GM18508 (cell line): ENCODE measurements at regions not wholly inside any gene's neighbourhood (a gene's known extent, or its start where the extent isn't known, plus 50 kb on each side); places are given as distances from the start of the nearest gene placed in this dataset.
"Not testable (repeated sequence)": the region's sequence is repeated elsewhere in the genome, so short reads cannot be mapped to it uniquely, and the experiment has no call there.

Experiments used
- ATAC-seq: cut with Tn5 transposase; IDR thresholded peaks from one replicate; pipeline ENCODE4 v1.9.1; 2021; ENCODE audit warnings: moderate number of reproducible peaks; ENCODE audit not compliant: insufficient read depth, unreplicated experiment

DNA sequence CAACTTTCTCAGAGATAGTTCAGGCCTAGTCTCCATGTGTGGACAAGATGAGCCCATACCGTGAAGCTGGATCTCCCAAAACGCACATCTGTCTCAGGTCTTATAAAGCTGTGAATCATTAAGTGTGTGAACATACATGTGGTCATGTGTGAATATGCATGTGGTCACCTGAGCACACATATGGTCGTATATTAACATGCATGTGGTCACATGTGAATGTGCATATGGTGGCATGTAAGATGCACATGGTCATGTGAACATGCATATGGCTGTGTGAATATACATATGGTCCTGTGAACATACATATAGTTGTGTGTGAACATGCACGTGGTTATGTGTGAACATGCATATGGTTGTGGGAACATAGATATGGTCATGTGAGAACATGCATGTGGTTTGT is 172.5 kb upstream of the PZP start:
- no peak for ATAC-seq

- ATAC-seq: no peak
These were observed 171.0 kb upstream of the PZP start for GRCh38 chr12:9379023-9379742.

GRCh38 chr12:9378430-9378835 is 170.2 kb upstream of the PZP start:
- no peak for ATAC-seq

- no peak for ATAC-seq
These were observed 164.0 kb upstream of the PZP start for GRCh38 chr12:9372202-9372601.

GRCh38 chr12:9367828-9368227 is 159.6 kb upstream of the PZP start:
- ATAC-seq: no peak

- no peak for ATAC-seq
These were observed 159.0 kb upstream of the PZP start for GRCh38 chr12:9367201-9367600.

DNA sequence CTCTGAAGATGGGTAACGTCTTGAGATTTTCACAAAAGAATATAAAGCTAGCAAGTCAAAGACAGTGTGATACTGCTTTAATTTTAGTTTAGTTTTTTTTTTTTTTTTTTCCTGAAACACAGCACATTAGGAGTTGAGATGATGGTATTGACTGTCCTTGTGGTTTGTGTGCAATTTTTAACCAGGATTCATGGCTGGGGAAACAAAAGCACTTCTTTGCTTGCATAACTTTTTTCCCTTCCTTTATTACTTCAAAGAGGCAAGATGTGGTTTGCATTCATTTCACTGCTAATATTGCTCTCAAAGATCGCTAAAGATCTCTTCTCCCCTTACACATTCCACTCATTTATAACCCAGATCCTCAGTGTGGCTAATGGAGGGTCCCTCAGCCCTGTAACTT is 157.1 kb upstream of the PZP start:
- ATAC-seq: no peak

- ATAC-seq: peak; percentile 83
These were observed 156.3 kb upstream of the PZP start for GRCh38 chr12:9364224-9365176.

DNA sequence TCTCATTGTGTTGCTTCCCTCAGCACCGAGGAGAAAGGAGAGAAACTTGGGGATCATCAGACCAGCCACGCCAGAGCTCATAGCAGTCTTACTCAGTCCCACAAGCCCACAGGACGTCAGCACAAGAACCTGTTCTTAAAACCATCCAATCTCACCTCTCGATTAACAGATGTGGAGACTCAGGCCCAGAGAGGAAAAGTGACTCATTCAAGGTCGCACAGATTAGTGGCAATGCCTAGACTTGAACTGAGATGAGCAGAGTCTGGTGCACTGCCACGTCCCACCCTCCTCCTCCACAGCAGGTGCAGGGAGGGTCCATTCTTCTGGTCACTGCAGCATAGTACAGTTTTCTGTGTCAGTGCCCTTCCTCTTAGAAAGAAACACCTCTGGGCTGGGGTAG is 154.9 kb upstream of the PZP start:
- no peak for ATAC-seq

DNA sequence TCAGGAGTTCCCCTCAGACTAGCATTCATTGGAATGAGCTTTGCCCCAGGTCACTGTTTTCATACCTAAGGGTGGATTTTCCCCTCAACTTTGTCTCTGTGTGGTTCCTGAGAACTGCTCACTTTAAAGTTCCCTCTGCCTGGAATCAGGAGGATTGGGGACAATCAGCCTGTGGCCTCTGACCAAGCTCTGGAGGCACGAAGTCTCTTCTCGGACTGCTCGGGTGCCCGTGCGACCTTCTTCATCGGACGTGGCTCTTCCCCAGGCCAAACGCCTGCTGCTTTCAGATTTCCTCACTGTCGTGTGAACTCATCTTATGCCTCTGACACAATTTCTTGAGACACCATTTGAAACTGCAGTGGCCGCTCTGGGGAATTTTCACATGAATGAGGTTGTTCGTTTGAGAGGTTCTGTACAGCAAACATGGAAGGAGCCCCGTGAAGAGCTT is 153.7 kb upstream of the PZP start:
- ATAC-seq: no peak

- not testable (repeated sequence) for ATAC-seq
These were observed 146.0 kb upstream of the PZP start for GRCh38 chr12:9354009-9354754.

- no peak for ATAC-seq
These were observed 142.9 kb upstream of the PZP start for GRCh38 chr12:9351136-9351535.

- ATAC-seq: no peak
These were observed 142.0 kb upstream of the PZP start for GRCh38 chr12:9349888-9350885.

- no peak for ATAC-seq
These were observed 140.8 kb upstream of the PZP start for GRCh38 chr12:9348906-9349518.

DNA sequence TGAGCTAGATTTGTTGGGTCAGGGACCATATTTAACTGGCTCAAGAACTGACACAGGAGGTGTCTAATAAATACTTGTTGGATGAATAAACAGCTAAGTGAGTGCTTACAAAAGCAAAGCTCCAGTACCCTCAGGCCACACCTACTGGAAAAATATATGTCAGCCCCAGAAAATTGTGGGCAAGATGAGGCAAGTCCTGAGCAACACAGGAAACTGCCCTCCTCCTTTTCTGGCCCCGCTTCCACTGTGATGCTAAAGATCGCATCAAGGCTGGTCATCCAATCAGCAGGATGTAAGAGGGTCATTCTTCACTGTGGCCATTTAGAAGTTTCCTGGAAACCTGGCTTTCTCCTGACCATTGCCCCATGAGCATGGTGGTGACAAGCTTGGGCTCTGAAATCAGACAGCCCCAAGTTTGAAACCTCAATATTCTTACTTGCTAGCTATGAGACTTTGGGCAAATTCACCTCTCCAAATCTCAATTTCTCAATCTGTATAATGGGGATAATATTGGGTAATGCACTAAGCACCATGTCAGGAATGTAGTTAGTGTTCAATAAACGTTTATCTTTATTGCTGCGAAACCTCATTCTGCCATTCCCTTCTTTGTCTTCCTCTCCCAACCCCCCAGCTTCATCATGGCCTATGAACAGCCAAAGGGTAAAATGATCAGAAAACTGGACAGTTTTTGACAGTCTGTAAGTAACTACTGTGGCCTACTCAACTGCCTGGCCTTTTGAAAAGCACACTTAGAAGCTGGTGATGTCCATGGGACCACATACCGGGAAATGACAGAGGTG is 139.3 kb upstream of the PZP start:
- no peak for ATAC-seq

GRCh38 chr12:9346866-9347327 is 138.7 kb upstream of the PZP start:
- ATAC-seq: no peak

DNA sequence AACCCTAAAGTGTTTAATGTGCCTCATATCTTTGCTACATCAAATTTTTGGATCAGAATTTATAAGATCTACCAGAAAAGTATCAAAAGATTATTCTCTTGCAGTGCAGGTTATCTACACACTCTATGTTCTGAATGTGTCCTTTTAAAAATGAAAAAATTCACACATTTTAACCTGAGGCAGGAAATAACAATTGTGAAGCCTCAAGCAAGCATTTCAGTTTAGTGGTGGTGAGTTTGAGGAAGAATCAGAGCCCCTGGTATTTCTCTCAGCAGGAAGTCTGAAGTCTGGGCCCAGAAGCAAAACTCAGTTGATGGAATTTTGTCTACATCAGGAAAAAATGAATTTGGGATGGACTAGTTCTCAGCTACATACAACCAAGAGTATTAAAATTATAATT is 137.0 kb upstream of the PZP start:
- no peak for ATAC-seq

- ATAC-seq: no peak
These were observed 136.3 kb upstream of the PZP start for GRCh38 chr12:9344541-9344940.
